Dermis microvascular lymphatic vessel endothelial cell (primary cell): ENCODE measurements at regions not wholly inside any gene's neighbourhood (a gene's known extent, or its start where the extent isn't known, plus 50 kb on each side); places are given as distances from the start of the nearest gene placed in this dataset.
"Not testable (repeated sequence)": the region's sequence is repeated elsewhere in the genome, so short reads cannot be mapped to it uniquely, and the experiment has no call there.

Source experiments
- DNase-seq, 2 donors: peaks; one replicate each; pipeline versions ENCODE4 v3.0.0 to v3.0.0-alpha.2; 2010; ENCODE audit warnings: low read depth in 2 of 2

DNA sequence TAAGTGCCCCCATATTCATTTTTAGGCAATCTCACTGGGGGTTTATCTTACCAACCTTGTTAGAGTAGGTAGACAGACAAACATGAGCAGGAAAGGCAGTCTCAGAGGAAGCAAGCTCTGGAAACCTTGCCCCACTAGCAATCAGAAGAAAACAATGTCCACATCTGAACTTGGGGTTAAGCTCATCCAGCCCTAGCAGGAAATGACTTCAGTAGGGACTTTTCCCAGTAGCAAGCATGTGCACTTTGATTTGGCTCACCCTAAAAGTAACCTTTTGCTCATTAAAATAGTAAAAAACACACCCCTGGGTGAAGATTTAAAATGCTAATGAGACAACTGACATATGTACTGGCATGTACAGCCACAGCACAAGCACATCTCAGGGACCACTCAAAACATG is 175.5 kb downstream of the AKAIN1 start:
- no peak for DNase-seq

DNA sequence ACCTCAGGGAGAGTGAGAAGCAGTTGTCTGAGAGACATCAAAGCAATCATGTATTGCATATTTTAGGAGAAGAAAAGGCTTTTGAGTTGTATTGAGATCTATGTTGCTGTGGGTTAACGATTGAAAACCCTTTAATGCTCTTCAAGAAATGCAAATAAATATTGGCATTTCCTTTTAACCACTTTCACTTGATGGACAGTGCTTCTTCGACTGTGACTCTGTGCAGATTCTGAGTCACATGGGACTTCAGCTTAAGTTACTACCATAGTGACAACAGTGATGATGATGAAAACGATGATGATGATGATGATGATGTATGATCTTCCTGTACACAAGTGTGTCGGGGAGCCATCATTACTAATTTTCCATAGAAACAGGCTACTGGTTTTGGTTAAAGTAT is 181.8 kb downstream of the AKAIN1 start:
- no peak for DNase-seq

DNA sequence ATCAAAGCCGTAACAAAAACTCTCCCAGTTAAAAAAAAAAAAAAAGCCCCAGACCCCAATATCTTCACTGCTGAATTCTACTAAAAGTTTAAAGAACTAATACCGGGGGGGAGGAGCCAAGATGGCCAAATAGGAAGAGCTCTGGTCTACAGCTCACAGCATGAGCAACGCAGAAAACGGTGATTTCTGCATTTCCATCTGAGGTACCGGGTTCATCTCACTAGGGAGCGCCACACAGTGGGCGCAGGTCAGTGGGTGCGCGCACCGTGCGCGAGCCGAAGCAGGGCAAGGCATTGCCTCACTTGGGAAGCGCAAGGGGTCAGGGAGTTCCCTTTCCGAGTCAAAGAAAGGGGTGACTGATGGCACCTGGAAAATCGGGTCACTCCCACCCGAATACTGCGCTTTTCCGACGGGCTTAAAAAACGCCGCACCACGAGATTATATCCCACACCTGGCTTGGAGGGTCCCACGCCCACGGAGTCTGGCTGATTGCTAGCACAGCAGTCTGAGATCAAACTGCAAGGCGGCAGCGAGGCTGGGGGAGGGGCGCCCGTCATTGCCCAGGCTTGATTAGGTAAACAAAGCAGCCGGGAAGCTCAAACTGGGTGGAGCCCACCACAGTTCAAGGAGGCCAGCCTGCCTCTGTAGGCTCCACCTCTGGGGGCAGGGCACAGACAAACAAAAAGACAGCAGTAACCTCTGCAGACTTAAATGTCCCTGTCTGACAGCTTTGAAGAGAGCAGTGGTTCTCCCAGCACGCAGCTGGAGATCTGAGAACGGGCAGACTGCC is 192.8 kb downstream of the AKAIN1 start:
- not testable (repeated sequence) for DNase-seq

DNA sequence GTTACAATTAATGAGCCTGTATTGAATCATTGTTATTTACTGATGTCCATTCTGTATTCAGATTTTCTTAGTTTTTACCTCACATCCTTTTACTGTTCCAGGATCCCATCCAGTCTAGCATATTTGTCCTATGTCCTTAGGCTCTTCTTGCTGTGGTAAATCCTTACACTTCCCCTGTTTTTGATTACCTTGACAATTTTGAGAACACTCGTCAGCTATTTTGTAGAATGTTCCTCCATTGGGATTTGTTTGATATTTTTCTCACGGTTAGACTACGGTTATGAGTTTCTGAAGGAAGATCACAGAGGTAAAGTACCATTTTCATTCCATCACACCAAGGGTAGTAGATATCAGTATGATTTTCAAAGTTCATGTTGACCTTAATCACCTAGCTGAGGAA is 202.3 kb downstream of the AKAIN1 start:
- DNase-seq, result no peak

DNA sequence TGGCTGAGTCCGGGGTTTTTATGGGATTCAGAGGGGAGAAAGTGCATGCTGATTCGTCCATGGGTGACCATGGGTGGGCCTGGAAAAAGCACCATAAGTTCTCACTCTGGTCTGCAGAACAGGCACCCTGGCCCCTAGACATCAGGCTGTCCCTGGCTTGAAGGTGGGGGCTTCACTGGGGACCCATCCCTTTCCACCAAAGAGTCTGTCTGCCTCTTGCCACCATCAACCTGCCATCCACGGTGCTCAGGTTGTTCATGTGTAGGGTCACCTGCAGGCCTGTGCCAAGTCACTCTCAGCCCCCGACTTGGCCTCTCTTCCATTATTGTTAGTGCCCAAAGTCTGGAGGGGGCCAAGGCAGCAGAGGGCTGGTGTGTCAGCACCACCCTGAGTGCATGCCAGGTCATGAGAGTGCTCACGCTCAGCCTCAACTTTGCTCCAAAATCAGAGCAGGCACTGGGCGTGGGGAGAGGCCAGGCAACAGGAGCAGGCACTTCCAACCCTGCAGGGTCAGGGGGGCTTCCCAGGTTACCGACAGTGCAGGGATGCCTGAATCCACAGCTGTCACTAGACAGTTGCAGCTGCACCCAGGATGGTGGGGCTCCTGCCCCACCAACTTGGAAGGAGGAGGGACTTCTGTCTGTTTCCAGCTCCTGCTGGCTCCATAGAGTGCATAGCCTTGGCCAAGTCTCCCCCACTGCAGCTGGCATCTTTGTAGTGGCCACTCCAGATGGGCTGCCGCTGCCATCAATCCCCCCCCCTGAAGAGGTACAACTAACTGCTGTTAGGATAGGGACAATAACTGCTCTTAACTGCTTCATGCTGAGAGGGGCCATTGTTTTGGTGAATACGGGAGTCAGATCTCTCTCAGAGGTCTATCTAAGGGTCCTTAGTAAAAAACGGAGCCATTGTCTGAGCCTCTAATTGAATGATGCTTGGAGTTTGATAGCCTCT is 209.3 kb downstream of the AKAIN1 start:
- no peak for DNase-seq

DNA sequence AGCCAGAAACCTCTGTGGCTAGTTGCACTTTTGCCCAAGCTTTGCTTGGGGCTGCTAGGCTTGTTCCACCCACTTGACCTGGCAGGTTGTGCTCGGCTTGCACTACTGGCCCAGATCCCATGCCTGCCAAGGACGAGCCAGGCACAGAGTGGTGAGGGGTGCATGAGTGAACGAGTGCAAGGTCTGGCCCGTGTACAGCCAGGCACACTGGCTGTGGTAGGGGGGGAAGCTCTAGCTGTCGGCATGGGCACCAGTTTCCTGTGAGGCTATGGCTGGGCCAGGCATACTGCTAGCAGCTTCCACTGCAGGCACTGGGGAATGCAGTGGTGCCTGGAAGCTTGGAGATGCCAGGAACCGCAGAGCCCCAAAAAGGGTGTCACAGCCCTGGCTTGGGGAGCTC is 210.4 kb downstream of the AKAIN1 start:
- DNase-seq, result no peak

DNA sequence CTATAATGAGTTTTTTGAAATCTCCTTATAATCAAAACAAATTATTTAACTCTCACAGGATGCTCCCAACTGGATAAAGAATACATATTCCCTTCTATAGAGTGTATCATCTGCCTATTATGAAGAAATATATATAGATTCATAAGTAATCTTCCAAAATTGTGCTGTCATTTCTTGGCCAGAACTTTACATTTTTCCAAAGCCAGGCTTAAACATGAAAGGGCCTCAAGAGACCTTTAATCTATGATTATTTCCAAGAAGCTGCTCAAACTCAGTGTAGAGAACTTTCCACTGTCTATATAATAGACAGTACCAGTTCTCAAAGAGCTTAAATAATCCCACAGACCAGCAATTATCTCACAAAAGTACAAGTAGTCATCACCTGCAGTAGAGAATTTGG is 211.0 kb downstream of the AKAIN1 start:
- no peak for DNase-seq

DNA sequence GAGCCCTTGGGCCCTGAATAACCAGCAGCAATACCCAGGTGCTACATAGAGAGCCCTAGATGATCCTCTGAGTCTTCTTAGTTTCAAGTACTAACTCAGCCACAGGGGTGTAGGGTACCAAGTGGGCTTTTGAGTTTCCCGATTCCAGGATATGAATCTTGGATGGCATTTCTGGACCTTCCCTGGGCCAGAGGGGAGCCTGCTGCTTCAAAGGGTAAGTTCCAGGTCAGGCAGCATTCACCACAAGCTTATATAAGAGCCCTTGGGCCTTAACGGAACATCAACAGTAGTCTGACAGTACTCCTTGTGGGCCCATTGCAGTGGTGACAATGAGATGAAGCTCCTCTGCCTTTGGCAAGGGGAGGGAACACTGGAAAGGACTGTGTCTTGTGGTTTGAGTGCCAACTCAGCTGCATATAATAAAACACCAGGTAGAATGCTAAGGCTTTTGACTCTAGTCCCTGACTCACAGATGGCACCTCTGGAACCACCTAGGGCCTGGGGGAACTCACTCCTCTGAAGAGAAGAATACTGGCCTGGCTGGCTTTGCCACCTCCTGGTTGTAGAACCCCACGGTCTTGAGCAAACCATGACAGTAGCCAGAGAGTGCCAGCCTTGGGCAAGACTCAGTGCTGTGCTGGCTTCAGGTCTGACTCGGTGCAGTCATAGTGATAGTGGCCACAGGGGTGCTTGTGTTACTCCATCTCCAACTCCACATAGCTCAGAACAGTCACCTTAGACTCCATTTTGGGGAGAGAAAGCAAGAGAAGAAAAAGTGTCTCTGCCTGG is 235.7 kb downstream of the AKAIN1 start:
- DNase-seq, result no peak

DNA sequence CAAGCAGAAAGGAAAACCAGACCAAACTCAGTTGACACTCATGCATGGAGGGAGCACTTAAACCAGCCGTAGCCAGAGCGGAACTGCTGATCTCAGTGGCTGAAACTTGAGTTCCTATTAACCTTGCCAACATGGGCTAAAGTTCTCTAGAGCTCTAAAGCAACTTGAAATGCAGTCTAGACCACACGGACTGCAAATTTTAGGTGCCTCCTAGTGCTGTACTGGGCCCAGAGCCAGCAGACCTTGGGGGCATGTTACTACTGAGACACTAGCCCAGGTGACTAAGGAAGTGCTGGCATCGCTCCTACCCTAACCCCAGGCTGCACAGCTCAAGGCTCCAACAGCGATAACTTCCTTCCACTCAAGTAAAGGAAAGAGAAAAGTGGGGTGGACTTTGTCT is 236.5 kb downstream of the AKAIN1 start:
- no peak for DNase-seq

DNA sequence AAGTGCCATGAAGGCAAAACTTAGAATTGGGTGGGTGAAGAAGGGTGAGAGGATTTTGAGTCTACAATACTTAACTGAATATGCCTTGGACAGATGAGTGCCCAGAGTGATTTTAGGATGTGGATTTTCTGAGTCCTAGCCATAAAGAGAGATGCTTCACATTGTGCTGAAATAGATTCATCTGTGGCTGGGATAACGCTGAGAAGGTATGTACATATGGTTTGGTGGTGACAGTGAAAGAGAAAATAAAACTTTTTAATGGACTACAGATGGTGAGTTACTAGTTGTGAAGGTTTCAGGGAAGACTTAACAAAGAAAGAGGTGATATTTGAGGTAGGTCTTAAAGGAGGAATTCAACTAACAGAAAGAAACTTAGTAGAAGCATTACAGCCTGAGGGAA is 265.8 kb downstream of the AKAIN1 start:
- no peak for DNase-seq

DNA sequence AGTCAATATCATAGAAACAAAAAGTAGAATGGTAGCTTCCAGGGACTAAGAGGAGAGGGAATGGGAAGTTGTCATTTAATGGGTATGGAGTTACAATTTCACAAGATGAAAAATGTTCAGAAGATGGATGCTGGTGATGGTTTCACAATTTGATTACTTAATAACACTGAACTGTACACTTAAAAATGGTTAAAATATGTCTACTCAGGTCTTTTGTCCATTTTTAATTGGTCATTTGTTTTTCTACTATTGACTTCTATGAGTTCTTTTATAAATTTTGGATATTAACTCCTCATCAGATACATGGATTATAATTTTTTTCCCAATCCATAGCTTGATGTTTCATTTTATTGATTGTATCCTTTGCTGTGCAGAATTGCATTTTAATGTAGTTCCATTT is 275.5 kb downstream of the AKAIN1 start:
- no peak for DNase-seq

DNA sequence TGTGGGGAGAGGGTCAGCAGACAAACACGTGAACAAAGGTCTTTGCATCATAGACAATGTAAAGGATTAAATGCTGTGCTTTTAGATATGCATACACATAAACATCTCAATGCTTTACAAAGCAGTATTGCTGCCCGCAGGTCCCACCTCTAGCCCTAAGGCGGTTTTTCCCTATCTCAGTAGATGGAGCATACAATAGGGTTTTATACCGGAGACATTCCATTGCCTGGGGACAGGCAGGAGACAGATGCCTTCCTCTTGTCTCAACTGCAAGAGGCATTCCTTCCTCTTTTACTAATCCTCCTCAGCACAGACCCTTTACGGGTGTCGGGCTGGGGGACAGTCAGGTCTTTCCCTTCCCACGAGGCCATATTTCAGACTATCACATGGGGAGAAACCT is 279.5 kb downstream of the AKAIN1 start:
- DNase-seq, result not testable (repeated sequence)

DNA sequence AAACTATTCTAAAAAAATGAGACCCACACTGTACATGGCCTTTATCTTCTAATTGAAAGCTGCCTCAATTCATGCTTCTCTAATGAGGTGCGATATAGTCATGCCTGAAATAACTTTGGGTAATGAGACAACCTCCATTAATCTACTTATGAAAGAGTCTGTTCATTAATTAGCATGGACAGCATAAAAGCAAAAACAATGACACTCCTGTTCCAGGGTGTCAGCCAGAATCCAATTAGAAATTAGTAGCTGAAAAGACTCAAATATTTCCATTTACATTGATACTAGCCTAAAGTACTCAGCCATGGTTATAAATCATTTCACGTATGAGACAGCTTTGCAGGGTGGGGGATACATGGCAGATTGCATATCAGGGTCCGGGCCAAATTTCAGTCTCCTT is 288.7 kb downstream of the AKAIN1 start:
- no peak for DNase-seq

DNA sequence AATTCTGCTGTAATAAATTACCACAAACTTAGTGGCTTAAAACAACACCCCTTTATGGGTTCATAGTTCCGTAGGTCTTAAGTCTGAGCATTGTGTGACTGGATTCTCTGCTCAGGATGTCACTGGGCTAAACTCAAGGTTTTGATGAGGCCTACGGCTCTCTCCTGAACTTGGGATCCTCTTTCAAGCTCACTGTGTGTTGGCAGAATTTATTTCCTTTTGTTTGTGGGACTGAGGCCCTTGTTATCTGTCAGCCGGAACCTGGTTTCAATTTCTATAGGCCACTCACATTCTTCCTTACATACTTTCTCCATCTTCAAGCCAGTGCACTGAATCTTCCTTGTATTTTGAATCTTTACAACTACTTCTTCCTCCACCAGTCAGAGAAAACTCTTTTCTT is 290.2 kb downstream of the AKAIN1 start:
- no peak for DNase-seq

DNA sequence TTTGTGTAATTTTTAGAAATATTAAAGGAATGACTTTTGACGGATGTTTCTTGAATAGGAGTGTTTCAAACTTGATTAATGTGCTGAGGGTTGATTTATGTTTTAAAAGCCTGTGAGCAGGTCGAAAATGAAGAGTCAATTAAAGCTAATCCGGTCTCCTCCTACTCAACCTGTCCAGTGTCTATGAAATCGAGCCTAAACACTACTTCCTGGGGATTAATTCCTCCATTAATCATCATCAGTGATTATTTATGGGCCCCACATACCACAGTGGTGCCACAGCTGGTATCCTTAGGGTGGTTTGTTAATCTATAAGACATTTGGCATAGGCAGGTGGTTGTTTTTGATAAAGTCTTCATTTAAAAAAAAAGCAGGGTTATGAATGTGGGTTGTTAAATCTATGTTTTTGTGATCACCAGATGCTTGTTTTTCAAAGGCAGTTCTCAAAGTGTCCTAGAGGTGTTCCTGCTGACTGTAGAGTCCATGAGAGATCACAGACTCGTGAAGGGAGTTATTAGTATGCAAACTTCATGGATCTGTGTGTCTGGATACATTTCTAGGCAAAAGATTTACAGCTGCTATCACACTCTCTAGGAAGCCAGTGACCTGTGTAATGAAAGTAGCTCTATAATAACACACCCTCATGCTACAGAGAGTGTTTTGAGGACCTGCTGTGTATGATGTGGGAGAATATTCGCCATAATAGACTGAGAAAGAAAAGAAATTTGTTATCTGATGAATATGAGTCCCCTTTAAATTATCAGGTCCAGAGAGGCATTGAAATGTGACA is 308.6 kb downstream of the AKAIN1 start:
- DNase-seq, result no peak

DNA sequence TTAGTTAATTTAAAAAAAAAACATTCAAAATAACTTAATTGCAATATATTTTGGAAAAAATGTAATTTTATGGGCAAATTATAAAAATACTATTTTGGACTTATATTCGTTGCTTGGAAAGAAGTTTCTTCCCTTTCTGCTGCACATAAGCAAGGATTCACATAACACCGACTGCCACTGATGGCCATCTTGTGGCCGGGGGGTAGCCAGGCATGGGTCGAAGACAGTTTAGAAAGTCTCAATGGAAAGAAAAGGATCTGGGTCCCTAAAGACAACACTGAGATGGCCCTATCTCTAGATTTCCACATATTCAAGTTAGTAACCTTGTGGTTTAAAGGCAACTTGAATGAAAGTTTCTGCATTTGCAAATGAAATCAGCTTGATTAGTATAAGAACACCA is 318.6 kb downstream of the AKAIN1 start:
- DNase-seq, result no peak

DNA sequence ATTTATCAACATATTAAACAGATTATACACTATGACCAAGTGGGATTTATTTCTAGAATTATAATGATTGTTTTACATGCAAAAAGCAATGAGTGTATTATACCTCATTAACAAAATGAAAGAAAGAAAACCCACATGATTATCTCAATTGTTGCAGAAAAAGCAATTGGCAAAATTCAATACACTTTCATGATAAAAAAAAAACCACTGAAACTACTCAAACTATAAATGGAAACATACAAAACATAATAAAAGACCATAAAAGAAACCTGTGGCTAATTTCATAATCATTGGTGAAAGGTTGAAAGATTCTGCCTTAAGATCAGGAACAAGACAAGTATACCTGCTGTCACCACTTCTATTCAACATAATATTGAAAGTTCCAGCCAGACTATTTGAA is 325.9 kb downstream of the AKAIN1 start:
- DNase-seq, result no peak

DNA sequence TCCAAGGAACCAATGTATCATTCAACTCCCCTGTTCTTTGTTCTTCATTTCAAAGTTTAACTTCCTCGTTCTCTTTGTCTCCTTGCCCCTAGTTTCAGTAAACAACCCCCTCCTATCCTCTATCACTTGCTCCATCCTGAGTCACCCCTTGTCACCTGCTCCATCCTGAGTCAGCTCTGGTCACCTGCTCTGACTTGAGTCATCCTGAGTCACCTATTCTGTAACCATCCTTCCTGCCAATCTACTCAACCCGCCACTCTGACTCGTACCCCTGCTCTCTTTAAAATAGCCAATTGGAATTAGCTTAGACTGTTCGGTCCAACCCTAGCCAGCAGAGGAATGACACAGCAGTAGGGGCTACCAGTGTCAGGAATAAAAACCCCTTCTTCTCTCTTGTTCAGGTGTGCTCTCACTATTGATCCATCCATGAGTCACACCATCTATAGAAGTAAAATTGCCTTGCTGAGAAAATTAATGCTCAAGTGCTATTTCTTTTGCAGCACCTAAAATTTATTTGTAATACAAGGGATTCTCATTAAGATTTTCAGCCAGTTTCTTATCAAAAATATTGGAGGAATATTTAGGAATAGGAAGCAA is 326.8 kb downstream of the AKAIN1 start:
- DNase-seq, result no peak

DNA sequence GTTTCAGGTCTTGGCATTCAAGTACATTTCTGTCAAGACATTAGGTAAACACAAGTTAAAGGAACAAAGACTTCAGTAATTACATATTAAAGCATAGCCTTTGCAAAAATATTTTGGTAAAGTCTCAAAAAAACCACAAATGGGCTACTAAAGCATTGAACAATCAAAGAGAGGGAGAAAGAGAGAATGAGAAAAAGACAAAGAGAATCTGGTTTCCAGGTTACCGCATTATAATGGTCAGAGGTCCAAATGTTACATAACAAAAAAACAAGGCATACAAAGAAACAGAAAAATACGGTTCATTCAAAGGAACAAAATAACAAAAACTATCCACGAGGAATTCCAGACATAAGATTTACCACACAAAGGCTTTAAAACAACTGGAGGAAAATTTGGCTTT is 327.9 kb downstream of the AKAIN1 start:
- no peak for DNase-seq

DNA sequence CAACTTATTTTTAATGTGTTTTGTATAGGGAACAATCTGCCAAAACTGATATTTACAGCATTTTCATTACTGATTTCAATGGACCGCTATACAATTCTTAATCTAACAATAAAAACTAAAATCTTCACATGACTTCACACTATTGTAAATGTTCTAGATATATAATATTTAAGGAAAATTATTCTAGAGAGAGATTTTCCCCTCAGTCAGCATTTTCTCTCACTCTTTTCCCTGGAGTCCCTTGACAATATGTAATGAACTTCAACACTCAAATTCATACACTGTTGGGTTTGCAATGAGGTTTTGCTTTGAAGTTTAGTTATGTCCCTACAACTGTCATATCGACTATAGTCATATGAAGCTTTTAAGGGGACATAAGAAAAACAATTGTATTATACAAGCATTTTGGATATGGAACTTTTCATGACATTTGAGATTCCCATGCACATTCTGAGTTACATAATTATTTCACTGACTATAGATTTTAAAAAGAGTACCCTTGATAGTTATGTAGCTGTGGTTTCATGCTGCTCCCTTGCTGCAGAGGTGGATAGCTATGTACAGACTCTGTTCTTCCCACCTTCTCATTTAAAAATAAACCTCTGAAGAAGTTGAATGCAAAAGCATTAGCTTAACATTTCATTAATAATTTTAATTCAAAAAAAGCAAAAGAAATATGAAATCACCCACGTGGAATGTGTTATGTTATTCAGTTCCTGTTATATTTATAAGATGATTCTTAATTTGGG is 338.5 kb downstream of the AKAIN1 start:
- no peak for DNase-seq
